PC-3 (cell line): ENCODE measurements at regions not wholly inside any gene's neighbourhood (a gene's known extent, or its start where the extent isn't known, plus 50 kb on each side); places are given as distances from the start of the nearest gene placed in this dataset.

Source experiments
- ATAC-seq: fragments of 200-7000 bp; cut with Tn5 transposase; 2 replicates; pipeline ENCODE4 v1.9.1; 2020; ENCODE audit warnings: mild to moderate bottlenecking, moderate library complexity
- BruUV-seq: library from RNA; stranded (reverse); fragments of 400-500 nt; replicated peaks from 2 replicates; lab custom pipeline; 2021; lab: Mats Ljungman, UMichigan
- CTCF ChIA-PET: fragments of 300-600 bp; sonication (Branson Sonifier 250); formaldehyde crosslinking; loops from one replicate; lab custom pipeline; 2022; ENCODE audit warnings: antibody characterized with exemption; lab: Charles Lee
- POLR2A ChIA-PET: fragments of 300-600 bp; sonication (Branson Sonifier 250); formaldehyde crosslinking; loops from one replicate; lab custom pipeline; 2022; ENCODE audit warnings: antibody characterized with exemption; ENCODE audit not compliant: unreplicated experiment; lab: Charles Lee
- DNase-seq: peaks from one replicate; pipeline ENCODE4 v3.0.0-alpha.2; 2015
- H2AFZ ChIP-seq: fragments of 300-600 bp; sonication (generic); 2 replicates; pipeline ENCODE4 v1.6.0; 2016; ENCODE audit warnings: antibody characterized with exemption, low read length
- H3F3A ChIP-seq: fragments of 300-600 bp; sonication (generic); one replicate; pipeline ENCODE4 v1.6.0; 2017; ENCODE audit warnings: antibody characterized with exemption, low read length, control low read depth, mild to moderate bottlenecking; ENCODE audit not compliant: unreplicated experiment
- H3K27ac ChIP-seq: fragments of 300-600 bp; sonication (generic); 2 replicates; pipeline ENCODE4 v1.5.1; 2016; ENCODE audit warnings: mild to moderate bottlenecking, low read length
- H3K27me3 ChIP-seq: fragments of 300-600 bp; sonication (generic); 2 replicates; pipeline ENCODE4 v1.6.1; 2016; ENCODE audit warnings: low read length, mixed read lengths
- H3K36me3 ChIP-seq: fragments of 300-600 bp; sonication (generic); 2 replicates; pipeline ENCODE4 v1.6.1; 2016; ENCODE audit warnings: low read depth, mixed run types, low read length, mixed read lengths
- H3K4me1 ChIP-seq: fragments of 300-600 bp; sonication (generic); 2 replicates; pipeline ENCODE4 v1.5.1; 2016; ENCODE audit warnings: low read length; ENCODE audit not compliant: insufficient read depth
- H3K4me2 ChIP-seq: fragments of 300-600 bp; sonication (generic); 2 replicates; pipeline ENCODE4 v1.6.0; 2016; ENCODE audit warnings: low read length
- H3K4me3 ChIP-seq: fragments of 300-600 bp; sonication (generic); 2 replicates; pipeline ENCODE4 v1.5.1; 2016; ENCODE audit warnings: mild to moderate bottlenecking, low read length, mixed read lengths
- H3K79me2 ChIP-seq: fragments of 300-600 bp; sonication (generic); 2 replicates; pipeline ENCODE4 v1.6.1; 2017; ENCODE audit warnings: low read length, mixed read lengths
- H3K9ac ChIP-seq: fragments of 300-600 bp; sonication (generic); 2 replicates; pipeline ENCODE4 v1.6.0; 2016; ENCODE audit warnings: mild to moderate bottlenecking, low read length
- H3K9me2 ChIP-seq: fragments of 300-600 bp; sonication (generic); replicated peaks from 2 replicates; pipeline ENCODE4 v1.6.1; 2016; ENCODE audit warnings: mixed run types, low read length, mixed read lengths
- H3K9me3 ChIP-seq: fragments of 300-600 bp; sonication (generic); 2 replicates; pipeline ENCODE4 v1.6.1; 2016; ENCODE audit warnings: low read length, mixed read lengths
- H4K20me1 ChIP-seq: fragments of 300-600 bp; sonication (generic); 2 replicates; pipeline ENCODE4 v1.6.1; 2016; ENCODE audit warnings: low read length, mixed read lengths
- CTCF ChIP-seq: fragments of 300-600 bp; sonication (generic); conservative IDR thresholded peaks from 2 replicates; pipeline ENCODE4 v1.5.1; 2017; ENCODE audit warnings: antibody characterized with exemption, low read depth, mild to moderate bottlenecking, low read length
- EZH2 ChIP-seq: fragments of 300-600 bp; sonication (generic); IDR thresholded peaks from one replicate; pipeline ENCODE4 v1.6.1; 2017; ENCODE audit warnings: antibody characterized with exemption, mild to moderate bottlenecking, low read length; ENCODE audit not compliant: unreplicated experiment
- EZH2phosphoT487 ChIP-seq: fragments of 300-600 bp; sonication (generic); IDR thresholded peaks from 2 replicates; pipeline ENCODE4 v1.6.1; 2018; ENCODE audit warnings: mild to moderate bottlenecking, antibody characterized with exemption, low read length, borderline replicate concordance
- intact Hi-C: fragments of 100-400 bp; cut with micrococcal nuclease; formaldehyde crosslinking; loops from 2 replicates; pipeline ENCODE4 v1.9.0; 2023

GRCh38 chr3:5448816-5449215, 261.3 kb downstream of the EDEM1 start:
- Histone ChIP-seq H3K36me3 (no peaks in the 10 kb centered on the region), H3K4me2 (no peak overlapping the region), H3F3A (no peaks in the 10 kb centered on the region), H3K9ac (no peak overlapping the region), H3K9me3 (no peaks in the 10 kb centered on the region), H3K4me3 (no peak overlapping the region), H3K4me1 (no peaks in the 10 kb centered on the region), H3K27me3 (no peaks in the 10 kb centered on the region), H3K27ac (no peak overlapping the region), H3K79me2 (no peaks in the 10 kb centered on the region), H3K9me2 (no peaks in the 10 kb centered on the region), H4K20me1 (no peaks in the 10 kb centered on the region), H2AFZ (no peak overlapping the region)
- intact Hi-C loops: no loop called here
- ATAC-seq: no peak
- no TSS peak for BruUV-seq
- POLR2A ChIA-PET: no interaction called here
- DNase-seq: no peak
- TF ChIP-seq EZH2phosphoT487 (no peak), CTCF (no peak), EZH2 (no peak)
- CTCF ChIA-PET: no interaction called here

- Histone ChIP-seq H2AFZ (no peak overlapping the region), H3K36me3 (no peaks in the 10 kb centered on the region), H3K27ac (no peak overlapping the region), H3K27me3 (no peaks in the 10 kb centered on the region), H3K9me2 (no peaks in the 10 kb centered on the region), H3K79me2 (no peaks in the 10 kb centered on the region), H3K4me2 (no peak overlapping the region), H3K9ac (no peak overlapping the region), H3K4me1 (peaks cover 12% of the 10 kb centered on the region), H3F3A (no peaks in the 10 kb centered on the region), H4K20me1 (no peaks in the 10 kb centered on the region), H3K9me3 (no peaks in the 10 kb centered on the region), H3K4me3 (no peak overlapping the region)
- no peak for DNase-seq
- CTCF ChIA-PET: no interaction called here
- no TSS peak for BruUV-seq
- intact Hi-C loops: no loop called here
- ATAC-seq: no peak
- POLR2A ChIA-PET: no interaction called here
- TF ChIP-seq EZH2: no peak
- TF ChIP-seq EZH2phosphoT487: no peak
- no peak for TF ChIP-seq CTCF
Observed at GRCh38 chr3:5456199-5456598, 268.7 kb downstream of the EDEM1 start.

- ChIA-PET POLR2A (no interaction called here), CTCF (no interaction called here)
- Histone ChIP-seq H3K4me2 (0 out of 2 replicates have a peak overlapping the region, but pooled peaks have one; percentile 3), H3K27me3 (no peaks in the 10 kb centered on the region), H3K9ac (no peak overlapping the region), H3K4me1 (peaks cover 14% of the 10 kb centered on the region), H3K27ac (peak overlapping the region; percentile 21), H3K36me3 (no peaks in the 10 kb centered on the region), H3K9me2 (no peaks in the 10 kb centered on the region), H3K4me3 (no peak overlapping the region), H2AFZ (no peak overlapping the region), H3K79me2 (no peaks in the 10 kb centered on the region), H3K9me3 (no peaks in the 10 kb centered on the region), H4K20me1 (no peaks in the 10 kb centered on the region), H3F3A (no peaks in the 10 kb centered on the region)
- intact Hi-C loops: no loop called here
- no peak for TF ChIP-seq EZH2phosphoT487
- TF ChIP-seq CTCF: no peak
- no peak for TF ChIP-seq EZH2
- DNase-seq: peak; percentile 75
- BruUV-seq: no TSS peak
- ATAC-seq: no peak
Observed at GRCh38 chr3:5458526-5458925, 271.0 kb downstream of the EDEM1 start.
